ENCODE measurements at regions not wholly inside any gene's neighbourhood (a gene's known extent, or its start where the extent isn't known, plus 50 kb on each side); places are given as distances from the start of the nearest gene placed in this dataset.

- DNase-seq (ENCODE audit: low read depth in 2 of 2, low spot score in 1 of 2), result no peak
Observed at GRCh38 chr5:133742431-133742988, 130.2 kb upstream of the FSTL4 start.

- no peak for DNase-seq (ENCODE audit: low read depth in 2 of 2, low spot score in 1 of 2)
Observed at GRCh38 chr5:133741818-133742355, 129.5 kb upstream of the FSTL4 start.

- DNase-seq (ENCODE audit: low read depth in 2 of 2, low spot score in 1 of 2), result no peak
Observed at GRCh38 chr5:133741396-133741795, 129.1 kb upstream of the FSTL4 start.

GRCh38 chr5:133739181-133739780, 126.9 kb upstream of the FSTL4 start:
- DNase-seq (ENCODE audit: low read depth in 2 of 2, low spot score in 1 of 2), result no peak

GRCh38 chr5:133738271-133738670, 125.9 kb upstream of the FSTL4 start:
- no peak for DNase-seq (ENCODE audit: low read depth in 2 of 2, low spot score in 1 of 2)

- no peak for DNase-seq (ENCODE audit: low read depth in 2 of 2, low spot score in 1 of 2)
Observed at GRCh38 chr5:133736512-133736911, 124.2 kb upstream of the FSTL4 start.

GRCh38 chr5:133735346-133735745, 123.0 kb upstream of the FSTL4 start:
- no peak for DNase-seq (ENCODE audit: low read depth in 2 of 2, low spot score in 1 of 2)

GRCh38 chr5:133734916-133735315, 122.6 kb upstream of the FSTL4 start:
- DNase-seq (ENCODE audit: low read depth in 2 of 2, low spot score in 1 of 2), result no peak

GRCh38 chr5:133732536-133732935, 120.2 kb upstream of the FSTL4 start:
- no peak for DNase-seq (ENCODE audit: low read depth in 2 of 2, low spot score in 1 of 2)

GRCh38 chr5:133731951-133732350, 119.6 kb upstream of the FSTL4 start:
- DNase-seq (ENCODE audit: low read depth in 2 of 2, low spot score in 1 of 2), result no peak

GRCh38 chr5:133730866-133731265, 118.5 kb upstream of the FSTL4 start:
- no peak for DNase-seq (ENCODE audit: low read depth in 2 of 2, low spot score in 1 of 2)

GRCh38 chr5:133730346-133730745, 118.0 kb upstream of the FSTL4 start:
- DNase-seq (ENCODE audit: low read depth in 2 of 2, low spot score in 1 of 2), result no peak

GRCh38 chr5:133729800-133730199, 117.5 kb upstream of the FSTL4 start:
- no peak for DNase-seq (ENCODE audit: low read depth in 2 of 2, low spot score in 1 of 2)

GRCh38 chr5:133728475-133728874, 116.1 kb upstream of the FSTL4 start:
- no peak for DNase-seq (ENCODE audit: low read depth in 2 of 2, low spot score in 1 of 2)

GRCh38 chr5:133727636-133728035, 115.3 kb upstream of the FSTL4 start:
- no peak for DNase-seq (ENCODE audit: low read depth in 2 of 2, low spot score in 1 of 2)

- no peak for DNase-seq (ENCODE audit: low read depth in 2 of 2, low spot score in 1 of 2)
Observed at GRCh38 chr5:133723651-133724366, 111.5 kb upstream of the FSTL4 start.

- no peak for DNase-seq (ENCODE audit: low read depth in 2 of 2, low spot score in 1 of 2)
Observed at GRCh38 chr5:133723126-133723525, 110.8 kb upstream of the FSTL4 start.

GRCh38 chr5:133721365-133721764, 109.0 kb upstream of the FSTL4 start:
- no peak for DNase-seq (ENCODE audit: low read depth in 2 of 2, low spot score in 1 of 2)

- DNase-seq (ENCODE audit: low read depth in 2 of 2, low spot score in 1 of 2), result no peak
Observed at GRCh38 chr5:133718457-133718856, 106.1 kb upstream of the FSTL4 start.

- no peak for DNase-seq (ENCODE audit: low read depth in 2 of 2, low spot score in 1 of 2)
Observed at GRCh38 chr5:133716532-133717183, 104.3 kb upstream of the FSTL4 start.

GRCh38 chr5:133715616-133716015, 103.3 kb upstream of the FSTL4 start:
- no peak for DNase-seq (ENCODE audit: low read depth in 2 of 2, low spot score in 1 of 2)

- DNase-seq (ENCODE audit: low read depth in 2 of 2, low spot score in 1 of 2), result no peak
Observed at GRCh38 chr5:133715216-133715615, 102.9 kb upstream of the FSTL4 start.
